PC-3 (cell line): ENCODE measurements at regions not wholly inside any gene's neighbourhood (a gene's known extent, or its start where the extent isn't known, plus 50 kb on each side); places are given as distances from the start of the nearest gene placed in this dataset.

Experiments
- ATAC-seq: fragments of 200-7000 bp; cut with Tn5 transposase; 2 replicates; pipeline ENCODE4 v1.9.1; 2020; ENCODE audit warnings: mild to moderate bottlenecking, moderate library complexity
- BruUV-seq: library from RNA; stranded (reverse); fragments of 400-500 nt; replicated peaks from 2 replicates; lab custom pipeline; 2021; lab: Mats Ljungman, UMichigan
- CTCF ChIA-PET: fragments of 300-600 bp; sonication (Branson Sonifier 250); formaldehyde crosslinking; loops from one replicate; lab custom pipeline; 2022; ENCODE audit warnings: antibody characterized with exemption; lab: Charles Lee
- POLR2A ChIA-PET: fragments of 300-600 bp; sonication (Branson Sonifier 250); formaldehyde crosslinking; loops from one replicate; lab custom pipeline; 2022; ENCODE audit warnings: antibody characterized with exemption; ENCODE audit not compliant: unreplicated experiment; lab: Charles Lee
- DNase-seq: peaks from one replicate; pipeline ENCODE4 v3.0.0-alpha.2; 2015
- H2AFZ ChIP-seq: fragments of 300-600 bp; sonication (generic); 2 replicates; pipeline ENCODE4 v1.6.0; 2016; ENCODE audit warnings: antibody characterized with exemption, low read length
- H3F3A ChIP-seq: fragments of 300-600 bp; sonication (generic); one replicate; pipeline ENCODE4 v1.6.0; 2017; ENCODE audit warnings: antibody characterized with exemption, low read length, control low read depth, mild to moderate bottlenecking; ENCODE audit not compliant: unreplicated experiment
- H3K27ac ChIP-seq: fragments of 300-600 bp; sonication (generic); 2 replicates; pipeline ENCODE4 v1.5.1; 2016; ENCODE audit warnings: mild to moderate bottlenecking, low read length
- H3K27me3 ChIP-seq: fragments of 300-600 bp; sonication (generic); 2 replicates; pipeline ENCODE4 v1.6.1; 2016; ENCODE audit warnings: low read length, mixed read lengths
- H3K36me3 ChIP-seq: fragments of 300-600 bp; sonication (generic); 2 replicates; pipeline ENCODE4 v1.6.1; 2016; ENCODE audit warnings: low read depth, mixed run types, low read length, mixed read lengths
- H3K4me1 ChIP-seq: fragments of 300-600 bp; sonication (generic); 2 replicates; pipeline ENCODE4 v1.5.1; 2016; ENCODE audit warnings: low read length; ENCODE audit not compliant: insufficient read depth
- H3K4me2 ChIP-seq: fragments of 300-600 bp; sonication (generic); 2 replicates; pipeline ENCODE4 v1.6.0; 2016; ENCODE audit warnings: low read length
- H3K4me3 ChIP-seq: fragments of 300-600 bp; sonication (generic); 2 replicates; pipeline ENCODE4 v1.5.1; 2016; ENCODE audit warnings: mild to moderate bottlenecking, low read length, mixed read lengths
- H3K79me2 ChIP-seq: fragments of 300-600 bp; sonication (generic); 2 replicates; pipeline ENCODE4 v1.6.1; 2017; ENCODE audit warnings: low read length, mixed read lengths
- H3K9ac ChIP-seq: fragments of 300-600 bp; sonication (generic); 2 replicates; pipeline ENCODE4 v1.6.0; 2016; ENCODE audit warnings: mild to moderate bottlenecking, low read length
- H3K9me2 ChIP-seq: fragments of 300-600 bp; sonication (generic); replicated peaks from 2 replicates; pipeline ENCODE4 v1.6.1; 2016; ENCODE audit warnings: mixed run types, low read length, mixed read lengths
- H3K9me3 ChIP-seq: fragments of 300-600 bp; sonication (generic); 2 replicates; pipeline ENCODE4 v1.6.1; 2016; ENCODE audit warnings: low read length, mixed read lengths
- H4K20me1 ChIP-seq: fragments of 300-600 bp; sonication (generic); 2 replicates; pipeline ENCODE4 v1.6.1; 2016; ENCODE audit warnings: low read length, mixed read lengths
- CTCF ChIP-seq: fragments of 300-600 bp; sonication (generic); conservative IDR thresholded peaks from 2 replicates; pipeline ENCODE4 v1.5.1; 2017; ENCODE audit warnings: antibody characterized with exemption, low read depth, mild to moderate bottlenecking, low read length
- EZH2 ChIP-seq: fragments of 300-600 bp; sonication (generic); IDR thresholded peaks from one replicate; pipeline ENCODE4 v1.6.1; 2017; ENCODE audit warnings: antibody characterized with exemption, mild to moderate bottlenecking, low read length; ENCODE audit not compliant: unreplicated experiment
- EZH2phosphoT487 ChIP-seq: fragments of 300-600 bp; sonication (generic); IDR thresholded peaks from 2 replicates; pipeline ENCODE4 v1.6.1; 2018; ENCODE audit warnings: mild to moderate bottlenecking, antibody characterized with exemption, low read length, borderline replicate concordance
- intact Hi-C: fragments of 100-400 bp; cut with micrococcal nuclease; formaldehyde crosslinking; loops from 2 replicates; pipeline ENCODE4 v1.9.0; 2023

GRCh38 chrX:66410806-66411205, 228.1 kb downstream of the EDA2R start:
- no TSS peak for BruUV-seq
- H3F3A ChIP-seq = no peaks in the 10 kb centered on the region
- no peak overlapping the region for H3K9ac ChIP-seq
- H4K20me1 ChIP-seq = no peaks in the 10 kb centered on the region
- TF ChIP-seq EZH2phosphoT487 (no peak), CTCF (no peak), EZH2 (no peak)
- no peaks in the 10 kb centered on the region for H3K27me3 ChIP-seq
- POLR2A ChIA-PET = no interaction called here
- no peak overlapping the region for H3K4me3 ChIP-seq
- H3K79me2 ChIP-seq = no peaks in the 10 kb centered on the region
- DNase-seq (no peak), ATAC-seq (no peak)
- no peaks in the 10 kb centered on the region for H3K4me1 ChIP-seq
- no peaks in the 10 kb centered on the region for H3K9me3 ChIP-seq
- no peak overlapping the region for H3K27ac ChIP-seq
- no peak overlapping the region for H2AFZ ChIP-seq
- CTCF ChIA-PET = no interaction called here
- no peaks in the 10 kb centered on the region for H3K9me2 ChIP-seq
- intact Hi-C loops = no loop called here
- no peak overlapping the region for H3K4me2 ChIP-seq
- H3K36me3 ChIP-seq = no peaks in the 10 kb centered on the region
